Ishikawa (cell line): ENCODE measurements at regions not wholly inside any gene's neighbourhood (a gene's known extent, or its start where the extent isn't known, plus 50 kb on each side); places are given as distances from the start of the nearest gene placed in this dataset.

ENCODE experiments used
- CEBPB ChIP-seq: IDR thresholded peaks from 2 replicates; pipeline ENCODE4 v1.6.1; 2012
- CREB1 ChIP-seq: IDR thresholded peaks from 2 replicates; pipeline ENCODE4 v1.6.1; 2012; ENCODE audit warnings: low read depth
- EGR1 ChIP-seq: IDR thresholded peaks from 2 replicates; pipeline ENCODE4 v1.6.1; 2012
- EP300 ChIP-seq: IDR thresholded peaks from 2 replicates; pipeline ENCODE4 v1.6.1; 2012; ENCODE audit warnings: borderline replicate concordance
- FOXM1 ChIP-seq: IDR thresholded peaks from 2 replicates; pipeline ENCODE4 v1.6.1; 2012; ENCODE audit warnings: low read depth, borderline replicate concordance
- MAX ChIP-seq: IDR thresholded peaks from 2 replicates; pipeline ENCODE4 v1.6.1; 2012
- NFIC ChIP-seq: IDR thresholded peaks from 2 replicates; pipeline ENCODE4 v1.6.1; 2012
- RAD21 ChIP-seq: IDR thresholded peaks from 2 replicates; pipeline ENCODE4 v1.6.1; 2012; ENCODE audit warnings: low read depth
- TAF1 ChIP-seq: IDR thresholded peaks from 2 replicates; pipeline ENCODE4 v1.6.1; 2012; ENCODE audit warnings: low read depth, mild to moderate bottlenecking
- TCF12 ChIP-seq: IDR thresholded peaks from 2 replicates; pipeline ENCODE4 v1.6.1; 2012; ENCODE audit warnings: low read depth
- TEAD4 ChIP-seq: IDR thresholded peaks from 2 replicates; pipeline ENCODE4 v1.6.1; 2012
- USF1 ChIP-seq: IDR thresholded peaks from 2 replicates; pipeline ENCODE4 v1.6.1; 2012
- YY1 ChIP-seq: IDR thresholded peaks from 2 replicates; pipeline ENCODE4 v1.6.1; 2012; ENCODE audit warnings: low read depth
- ZBTB7A ChIP-seq: IDR thresholded peaks from 2 replicates; pipeline ENCODE4 v1.6.1; 2012; ENCODE audit warnings: low read depth
- TF ChIP-seq, protein P1 (sequence below): IDR thresholded peaks from 2 replicates; pipeline ENCODE4 v1.6.1; 2012; ENCODE audit warnings: low read depth, mild to moderate bottlenecking

DNA sequence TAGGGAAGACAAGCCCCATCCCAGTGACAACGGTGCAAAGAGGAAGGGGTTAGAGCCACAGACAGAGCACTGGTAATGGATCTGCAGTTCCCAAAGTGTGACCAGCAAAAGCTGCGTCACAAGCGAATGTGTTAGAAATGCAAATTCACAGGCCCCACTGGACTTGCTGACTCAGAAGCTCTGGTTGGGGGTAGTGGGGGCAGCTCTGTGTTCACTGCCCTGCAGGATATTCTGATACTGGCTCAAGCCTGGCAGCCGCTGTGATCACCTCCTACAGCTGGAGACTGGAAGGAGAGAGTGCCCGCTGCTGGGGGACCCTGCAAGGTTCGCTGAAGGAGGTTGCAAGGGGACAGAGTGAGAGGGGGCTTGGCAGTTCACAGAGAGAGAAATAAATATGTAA lies 179.7 kb upstream of the CDH4 start:
- no peak for TF ChIP-seq TEAD4
- no peak for TF ChIP-seq ZBTB7A
- TF ChIP-seq CEBPB = no peak
- TF ChIP-seq USF1 = no peak
- no peak for TF ChIP-seq CREB1
- TF ChIP-seq EP300 = no peak
- TF ChIP-seq MAX = no peak
- TF ChIP-seq, protein P1, sequence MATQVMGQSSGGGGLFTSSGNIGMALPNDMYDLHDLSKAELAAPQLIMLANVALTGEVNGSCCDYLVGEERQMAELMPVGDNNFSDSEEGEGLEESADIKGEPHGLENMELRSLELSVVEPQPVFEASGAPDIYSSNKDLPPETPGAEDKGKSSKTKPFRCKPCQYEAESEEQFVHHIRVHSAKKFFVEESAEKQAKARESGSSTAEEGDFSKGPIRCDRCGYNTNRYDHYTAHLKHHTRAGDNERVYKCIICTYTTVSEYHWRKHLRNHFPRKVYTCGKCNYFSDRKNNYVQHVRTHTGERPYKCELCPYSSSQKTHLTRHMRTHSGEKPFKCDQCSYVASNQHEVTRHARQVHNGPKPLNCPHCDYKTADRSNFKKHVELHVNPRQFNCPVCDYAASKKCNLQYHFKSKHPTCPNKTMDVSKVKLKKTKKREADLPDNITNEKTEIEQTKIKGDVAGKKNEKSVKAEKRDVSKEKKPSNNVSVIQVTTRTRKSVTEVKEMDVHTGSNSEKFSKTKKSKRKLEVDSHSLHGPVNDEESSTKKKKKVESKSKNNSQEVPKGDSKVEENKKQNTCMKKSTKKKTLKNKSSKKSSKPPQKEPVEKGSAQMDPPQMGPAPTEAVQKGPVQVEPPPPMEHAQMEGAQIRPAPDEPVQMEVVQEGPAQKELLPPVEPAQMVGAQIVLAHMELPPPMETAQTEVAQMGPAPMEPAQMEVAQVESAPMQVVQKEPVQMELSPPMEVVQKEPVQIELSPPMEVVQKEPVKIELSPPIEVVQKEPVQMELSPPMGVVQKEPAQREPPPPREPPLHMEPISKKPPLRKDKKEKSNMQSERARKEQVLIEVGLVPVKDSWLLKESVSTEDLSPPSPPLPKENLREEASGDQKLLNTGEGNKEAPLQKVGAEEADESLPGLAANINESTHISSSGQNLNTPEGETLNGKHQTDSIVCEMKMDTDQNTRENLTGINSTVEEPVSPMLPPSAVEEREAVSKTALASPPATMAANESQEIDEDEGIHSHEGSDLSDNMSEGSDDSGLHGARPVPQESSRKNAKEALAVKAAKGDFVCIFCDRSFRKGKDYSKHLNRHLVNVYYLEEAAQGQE = no peak
- no peak for TF ChIP-seq NFIC
- no peak for TF ChIP-seq TCF12

DNA sequence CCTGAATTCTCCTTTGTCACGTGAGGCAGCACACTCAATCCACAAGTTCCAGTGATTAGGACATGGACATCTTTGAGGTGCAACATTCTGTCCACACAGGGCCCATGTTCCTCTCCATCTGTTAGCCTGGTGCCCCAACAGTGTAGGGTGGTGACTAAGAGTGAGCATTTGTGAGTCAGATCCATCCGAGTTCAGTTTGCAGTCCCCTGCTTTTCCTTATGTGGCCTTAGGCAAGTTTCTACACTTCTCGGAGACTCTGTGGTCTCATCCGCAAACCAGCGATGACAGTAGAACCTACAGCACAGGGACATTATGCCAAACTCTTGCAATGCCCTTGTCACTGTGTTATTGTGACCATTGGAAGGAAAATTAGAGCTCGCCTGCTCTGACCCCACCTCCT lies 178.7 kb upstream of the CDH4 start:
- TF ChIP-seq YY1 (no peak), ZBTB7A (no peak), RAD21 (no peak), MAX (no peak), TEAD4 (no peak), USF1 (no peak), TCF12 (no peak), NFIC (no peak), EP300 (no peak), TAF1 (no peak), CEBPB (no peak), EGR1 (no peak), FOXM1 (no peak), CREB1 (no peak)
- TF ChIP-seq, protein P1 = no peak

GRCh38 chr20:61082720-61083119 lies 169.3 kb upstream of the CDH4 start:
- TF ChIP-seq MAX = no peak
- no peak for TF ChIP-seq EGR1
- no peak for TF ChIP-seq TEAD4
- TF ChIP-seq FOXM1 = no peak
- no peak for TF ChIP-seq USF1
- TF ChIP-seq, protein P1 = no peak
- TF ChIP-seq TAF1 = no peak
- no peak for TF ChIP-seq TCF12
- TF ChIP-seq NFIC = no peak
- TF ChIP-seq CEBPB = no peak
- TF ChIP-seq RAD21 = no peak
- TF ChIP-seq YY1 = no peak
- no peak for TF ChIP-seq EP300
- TF ChIP-seq CREB1 = no peak
- no peak for TF ChIP-seq ZBTB7A

GRCh38 chr20:61083431-61083830 lies 168.6 kb upstream of the CDH4 start:
- TF ChIP-seq MAX (no peak), TEAD4 (no peak), TCF12 (no peak), FOXM1 (no peak), EP300 (no peak), RAD21 (no peak), NFIC (no peak), CREB1 (no peak), TAF1 (no peak), ZBTB7A (no peak), CEBPB (no peak), USF1 (no peak), EGR1 (no peak), YY1 (no peak)
- TF ChIP-seq, protein P1 = no peak
